SK-N-SH (cell line): ENCODE measurements at regions not wholly inside any gene's neighbourhood (a gene's known extent, or its start where the extent isn't known, plus 50 kb on each side); places are given as distances from the start of the nearest gene placed in this dataset.

ENCODE experiments used
- CTCF ChIP-seq: fragments of 200-600 bp; sonication (generic); IDR thresholded peaks from 2 replicates; pipeline ENCODE4 v1.6.1; 2017; ENCODE audit warnings: antibody characterized with exemption, mild to moderate bottlenecking, moderate library complexity
- FOXM1 ChIP-seq: IDR thresholded peaks from 2 replicates; pipeline ENCODE4 v1.4.0; 2012; ENCODE audit warnings: low read depth, mild to moderate bottlenecking
- GABPA ChIP-seq: IDR thresholded peaks from 2 replicates; pipeline ENCODE4 v1.4.0; 2012; ENCODE audit warnings: low read depth, mild to moderate bottlenecking
- IRF3 ChIP-seq: fragments of 150-350 bp; IDR thresholded peaks from 2 replicates; pipeline ENCODE4 v1.6.1; 2016; ENCODE audit warnings: mild to moderate bottlenecking, low read depth, low read length
- JUND ChIP-seq: IDR thresholded peaks from 2 replicates; pipeline ENCODE4 v1.4.0; 2012
- SIN3A ChIP-seq: IDR thresholded peaks from 2 replicates; pipeline ENCODE4 v1.6.1; 2012; ENCODE audit warnings: low read depth, mild to moderate bottlenecking, low read length, moderate library complexity, borderline replicate concordance
- SMC3 ChIP-seq: IDR thresholded peaks from 2 replicates; pipeline ENCODE4 v1.6.1; 2012; ENCODE audit warnings: low read depth, low read length, improper control_type of control experiment
- USF2 ChIP-seq: fragments of 150-350 bp; IDR thresholded peaks from 2 replicates; pipeline ENCODE4 v1.6.1; 2017; ENCODE audit warnings: antibody characterized with exemption, low read length, low read depth, borderline replicate concordance
- ZBTB33 ChIP-seq: IDR thresholded peaks from 2 replicates; pipeline ENCODE4 v1.4.0; 2012; ENCODE audit warnings: low read depth, borderline replicate concordance

GRCh38 chr2:66803726-66804125 lies 368.8 kb downstream of the MEIS1 start:
- TF ChIP-seq CTCF (no peak), ZBTB33 (no peak), USF2 (no peak), GABPA (no peak), FOXM1 (no peak), SMC3 (no peak), JUND (no peak), IRF3 (no peak), SIN3A (no peak)
